ENCODE measurements at regions not wholly inside any gene's neighbourhood (a gene's known extent, or its start where the extent isn't known, plus 50 kb on each side); places are given as distances from the start of the nearest gene placed in this dataset.

GRCh38 chr2:144011098-144011497 is 508.8 kb downstream of the ZEB2 start:
- ATAC-seq, result no peak
- CTCF ChIA-PET, result no interaction called here
- no TSS peak for BruUV-seq (replicated peaks)

GRCh38 chr2:144010096-144010836 is 509.7 kb downstream of the ZEB2 start:
- no peaks in the 10 kb centered on the region for H3K79me2 ChIP-seq (ENCODE audit: low read length)
- H3K27ac ChIP-seq (ENCODE audit: low read length), result no peak overlapping the region
- no peak overlapping the region for H3K4me2 ChIP-seq (ENCODE audit: low read length)
- no peak overlapping the region for H3K9ac ChIP-seq (ENCODE audit: low read length)
- H4K20me1 ChIP-seq (ENCODE audit: low read length), result no peaks in the 10 kb centered on the region
- intact Hi-C loops (cut with micrococcal nuclease), result no loop called here
- H3F3A ChIP-seq (ENCODE audit: low read length, unreplicated experiment), result no peaks in the 10 kb centered on the region
- DNase-seq (no peak), ATAC-seq (no peak)
- H2AFZ ChIP-seq (ENCODE audit: low read length), result no peak overlapping the region
- H3K9me2 ChIP-seq (replicated peaks; ENCODE audit: low read length), result no peaks in the 10 kb centered on the region
- ChIA-PET CTCF (no interaction called here), POLR2A (ENCODE audit: unreplicated experiment) (no interaction called here)
- no peak for TF ChIP-seq EZH2phosphoT487 (IDR thresholded peaks at IDR 0.05; ENCODE audit: borderline replicate concordance, low read length)
- peaks cover 12% of the 10 kb centered on the region for H3K4me1 ChIP-seq (ENCODE audit: insufficient read depth, low read length)
- H3K9me3 ChIP-seq (ENCODE audit: low read length), result no peaks in the 10 kb centered on the region
- H3K27me3 ChIP-seq (ENCODE audit: low read length), result no peaks in the 10 kb centered on the region
- H3K36me3 ChIP-seq (ENCODE audit: low read depth, low read length), result no peaks in the 10 kb centered on the region
- no TSS peak for BruUV-seq (replicated peaks)
- H3K4me3 ChIP-seq (ENCODE audit: low read length), result no peak overlapping the region

More at GRCh38 chr2:144011098-144011497, 508.8 kb downstream of the ZEB2 start:
- H3K79me2 ChIP-seq (ENCODE audit: low read length), result no peaks in the 10 kb centered on the region
- no peak overlapping the region for H2AFZ ChIP-seq (ENCODE audit: low read length)
- H3K9ac ChIP-seq (ENCODE audit: low read length), result no peak overlapping the region
- no peaks in the 10 kb centered on the region for H3K27me3 ChIP-seq (ENCODE audit: low read length)
- POLR2A ChIA-PET (ENCODE audit: unreplicated experiment), result no interaction called here
- H3K4me3 ChIP-seq (ENCODE audit: low read length), result no peak overlapping the region
- no peak overlapping the region for H3K4me2 ChIP-seq (ENCODE audit: low read length)
- DNase-seq, result no peak
- H3K27ac ChIP-seq (ENCODE audit: low read length), result no peak overlapping the region
- TF ChIP-seq CTCF (conservative IDR thresholded peaks at IDR 0.05; ENCODE audit: low read depth, low read length) (no peak), EZH2phosphoT487 (IDR thresholded peaks at IDR 0.05; ENCODE audit: borderline replicate concordance, low read length) (no peak), EZH2 (IDR thresholded peaks at IDR 0.05; ENCODE audit: low read length, unreplicated experiment) (no peak)
- no peaks in the 10 kb centered on the region for H3F3A ChIP-seq (ENCODE audit: low read length, unreplicated experiment)
- no peaks in the 10 kb centered on the region for H4K20me1 ChIP-seq (ENCODE audit: low read length)
- H3K4me1 ChIP-seq (ENCODE audit: insufficient read depth, low read length), result peaks cover 19% of the 10 kb centered on the region
- no peaks in the 10 kb centered on the region for H3K9me3 ChIP-seq (ENCODE audit: low read length)
- intact Hi-C loops (cut with micrococcal nuclease), result no loop called here
- H3K36me3 ChIP-seq (ENCODE audit: low read depth, low read length), result no peaks in the 10 kb centered on the region
- no peaks in the 10 kb centered on the region for H3K9me2 ChIP-seq (replicated peaks; ENCODE audit: low read length)

GRCh38 chr2:144006139-144006538 is 513.8 kb downstream of the ZEB2 start:
- no peaks in the 10 kb centered on the region for H3F3A ChIP-seq (ENCODE audit: low read length, unreplicated experiment)
- H3K4me2 ChIP-seq (ENCODE audit: low read length), result no peak overlapping the region
- ChIA-PET POLR2A (ENCODE audit: unreplicated experiment) (no interaction called here), CTCF (no interaction called here)
- no peak overlapping the region for H3K4me3 ChIP-seq (ENCODE audit: low read length)
- H3K27ac ChIP-seq (ENCODE audit: low read length), result no peak overlapping the region
- no peaks in the 10 kb centered on the region for H3K9me2 ChIP-seq (replicated peaks; ENCODE audit: low read length)
- no peaks in the 10 kb centered on the region for H3K4me1 ChIP-seq (ENCODE audit: insufficient read depth, low read length)
- no peak for DNase-seq
- intact Hi-C loops (cut with micrococcal nuclease), result no loop called here
- H3K9me3 ChIP-seq (ENCODE audit: low read length), result no peaks in the 10 kb centered on the region
- no peak for ATAC-seq
- TF ChIP-seq EZH2phosphoT487 (IDR thresholded peaks at IDR 0.05; ENCODE audit: borderline replicate concordance, low read length), result no peak
- no peak for TF ChIP-seq EZH2 (IDR thresholded peaks at IDR 0.05; ENCODE audit: low read length, unreplicated experiment)
- TF ChIP-seq CTCF (conservative IDR thresholded peaks at IDR 0.05; ENCODE audit: low read depth, low read length), result no peak
- H2AFZ ChIP-seq (ENCODE audit: low read length), result no peak overlapping the region
- H3K36me3 ChIP-seq (ENCODE audit: low read depth, low read length), result no peaks in the 10 kb centered on the region
- H3K27me3 ChIP-seq (ENCODE audit: low read length), result no peaks in the 10 kb centered on the region
- H3K79me2 ChIP-seq (ENCODE audit: low read length), result no peaks in the 10 kb centered on the region
- no peak overlapping the region for H3K9ac ChIP-seq (ENCODE audit: low read length)
- no TSS peak for BruUV-seq (replicated peaks)
- H4K20me1 ChIP-seq (ENCODE audit: low read length), result no peaks in the 10 kb centered on the region

Data from PC-3 (cell line).